ENCODE measurements at regions not wholly inside any gene's neighbourhood (a gene's known extent, or its start where the extent isn't known, plus 50 kb on each side); places are given as distances from the start of the nearest gene placed in this dataset.
A peak's percentile ranks its signal among the peaks of the same experiment; 100 is the strongest.

- no peaks in the 10 kb centered on the region for H3K4me1 ChIP-seq
- no peaks in the 10 kb centered on the region for H3K27me3 ChIP-seq
- H3K36me3 ChIP-seq = no peaks in the 10 kb centered on the region
- H3K9me3 ChIP-seq (replicated peaks) = no peaks in the 10 kb centered on the region
- H3K4me3 ChIP-seq = no peak overlapping the region
- no peak for DNase-seq
- no peak overlapping the region for H3K27ac ChIP-seq
Measured at GRCh38 chr3:94179059-94179458, 116.2 kb downstream of the NSUN3 start.

DNA sequence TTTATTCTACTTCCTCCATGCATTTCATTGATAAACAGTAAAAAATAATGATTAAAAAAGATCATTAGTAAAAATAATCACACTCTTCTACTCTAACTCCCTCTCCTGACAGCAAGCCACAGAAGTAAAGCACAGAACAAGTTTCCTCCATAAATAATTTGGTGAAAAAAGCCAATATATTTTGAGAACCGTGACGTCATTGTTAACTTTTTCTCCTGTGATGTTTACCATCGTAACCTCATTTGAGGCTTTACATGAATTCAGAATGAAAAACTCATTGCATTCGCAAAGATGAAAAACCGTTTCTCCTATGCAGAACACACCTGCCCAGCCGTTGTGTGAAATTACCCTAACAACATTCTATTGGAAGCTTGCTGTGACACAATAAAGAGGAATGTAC lies 120.7 kb downstream of the NSUN3 start:
- H3K9me3 ChIP-seq (replicated peaks) = no peaks in the 10 kb centered on the region

DNA sequence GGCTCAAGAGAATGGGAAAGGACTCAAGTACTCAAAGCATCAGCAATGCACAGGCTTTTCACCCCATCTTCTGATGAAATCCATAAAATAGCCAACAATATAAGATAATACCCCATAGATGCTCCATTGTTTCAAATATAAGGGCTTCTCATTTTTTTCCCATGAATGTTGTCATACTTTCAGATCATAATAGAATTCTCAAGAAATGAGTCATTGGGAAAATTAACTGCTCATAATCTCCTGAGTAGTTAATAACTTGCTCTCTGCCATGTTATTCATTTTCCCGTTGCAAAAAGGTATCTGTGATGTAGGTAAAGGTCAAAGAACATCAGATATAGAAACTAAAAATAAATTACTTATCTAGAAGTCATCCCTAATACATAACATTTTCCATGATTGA lies 121.9 kb downstream of the NSUN3 start:
- no peaks in the 10 kb centered on the region for H3K27me3 ChIP-seq
- no peak overlapping the region for H3K27ac ChIP-seq
- no peaks in the 10 kb centered on the region for H3K9me3 ChIP-seq (replicated peaks)
- H3K4me1 ChIP-seq = no peaks in the 10 kb centered on the region
- DNase-seq = no peak
- no peak overlapping the region for H3K4me3 ChIP-seq
- no peaks in the 10 kb centered on the region for H3K36me3 ChIP-seq

More for the DNA sequence above, 120.7 kb downstream of the NSUN3 start:
- Histone ChIP-seq H3K36me3 (no peaks in the 10 kb centered on the region), H3K27ac (no peak overlapping the region), H3K4me3 (no peak overlapping the region), H3K27me3 (no peaks in the 10 kb centered on the region), H3K4me1 (no peaks in the 10 kb centered on the region)
- DNase-seq = no peak

GRCh38 chr3:94185753-94186152 lies 122.9 kb downstream of the NSUN3 start:
- Histone ChIP-seq H3K27ac (no peak overlapping the region), H3K4me3 (no peak overlapping the region), H3K27me3 (no peaks in the 10 kb centered on the region; the same call in 1 of the 2 replicates), H3K9me3 (replicated peaks) (no peaks in the 10 kb centered on the region), H3K36me3 (no peaks in the 10 kb centered on the region), H3K4me1 (no peaks in the 10 kb centered on the region)
- no peak for DNase-seq

- Histone ChIP-seq H3K27ac (no peak overlapping the region), H3K36me3 (no peaks in the 10 kb centered on the region), H3K9me3 (replicated peaks) (no peaks in the 10 kb centered on the region), H3K27me3 (no peaks in the 10 kb centered on the region; the same call in 1 of the 2 replicates), H3K4me3 (no peak overlapping the region), H3K4me1 (no peaks in the 10 kb centered on the region)
- no peak for DNase-seq
Measured at GRCh38 chr3:94187697-94188096, 124.8 kb downstream of the NSUN3 start.

DNA sequence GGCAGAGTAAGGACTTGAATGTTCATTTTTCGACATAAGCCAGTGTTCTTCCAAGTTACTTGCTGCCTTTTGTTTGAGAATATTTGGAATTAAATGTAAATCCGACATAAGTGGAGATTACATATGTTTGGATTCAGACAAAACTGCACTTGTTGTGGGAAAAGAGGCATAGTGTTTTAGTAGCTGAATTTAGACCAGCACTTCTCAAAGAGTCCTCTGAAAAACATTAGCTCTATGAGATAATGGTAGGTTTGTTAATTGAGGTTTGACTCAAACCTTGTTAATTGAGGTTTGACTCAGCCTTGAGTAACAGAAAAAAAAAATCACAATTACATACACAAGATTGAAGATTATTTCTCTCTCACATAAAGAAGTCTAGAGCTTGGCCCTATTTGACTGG lies 132.5 kb downstream of the NSUN3 start:
- Histone ChIP-seq H3K4me3 (no peak overlapping the region), H3K36me3 (no peaks in the 10 kb centered on the region), H3K9me3 (replicated peaks) (no peaks in the 10 kb centered on the region), H3K27me3 (no peaks in the 10 kb centered on the region), H3K27ac (no peak overlapping the region), H3K4me1 (no peaks in the 10 kb centered on the region)
- DNase-seq = no peak

GRCh38 chr3:94206291-94206690 lies 143.4 kb downstream of the NSUN3 start:
- no peak for DNase-seq
- H3K4me3 ChIP-seq = no peak overlapping the region
- no peaks in the 10 kb centered on the region for H3K27me3 ChIP-seq
- no peaks in the 10 kb centered on the region for H3K9me3 ChIP-seq (replicated peaks)
- H3K36me3 ChIP-seq = no peaks in the 10 kb centered on the region
- H3K4me1 ChIP-seq = no peaks in the 10 kb centered on the region
- no peak overlapping the region for H3K27ac ChIP-seq

DNA sequence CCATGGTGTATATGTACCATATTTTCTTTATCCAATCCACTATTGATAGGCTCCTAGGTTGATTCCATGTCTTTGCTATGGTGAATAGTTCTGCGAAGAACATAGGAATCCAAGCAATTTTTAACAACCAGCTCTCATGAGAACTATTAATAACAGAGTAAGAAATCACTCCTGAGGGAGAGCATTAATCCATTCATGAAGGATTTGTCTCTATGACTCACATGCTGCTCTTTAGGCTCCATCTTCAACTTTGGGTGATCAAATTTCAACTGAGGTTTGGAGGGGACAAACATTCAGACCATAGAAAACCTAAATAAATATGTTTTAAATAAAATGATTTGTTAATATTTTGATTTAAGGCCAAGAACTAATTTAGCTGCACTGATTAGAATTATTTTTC lies 147.4 kb downstream of the NSUN3 start:
- no peaks in the 10 kb centered on the region for H3K36me3 ChIP-seq
- no peaks in the 10 kb centered on the region for H3K4me1 ChIP-seq
- H3K27ac ChIP-seq = no peak overlapping the region
- H3K4me3 ChIP-seq = no peak overlapping the region
- no peaks in the 10 kb centered on the region for H3K27me3 ChIP-seq
- no peaks in the 10 kb centered on the region for H3K9me3 ChIP-seq (replicated peaks)
- DNase-seq = peak in 1 of 2 experiments; percentile 1

DNA sequence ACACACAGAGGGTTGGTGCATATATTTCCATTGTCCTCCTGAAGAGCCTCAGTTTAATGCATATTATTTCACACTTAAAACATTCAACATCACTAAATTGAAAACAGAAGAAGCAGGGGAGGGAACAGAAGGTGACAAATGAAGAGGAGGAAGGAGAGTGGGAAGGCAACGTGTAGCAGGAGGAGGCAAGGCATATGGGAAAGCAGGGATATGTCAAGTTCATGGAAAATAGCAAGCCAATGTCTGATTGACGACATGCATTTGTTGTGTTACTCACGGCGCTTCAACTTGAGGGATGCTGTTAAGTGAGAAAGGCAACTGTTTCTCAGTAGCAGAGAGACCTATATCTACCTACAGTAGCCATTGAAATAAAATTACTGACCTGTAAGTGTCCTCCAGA lies 154.5 kb downstream of the NSUN3 start:
- no peak overlapping the region for H3K27ac ChIP-seq
- H3K4me3 ChIP-seq = no peak overlapping the region
- 0 out of 2 replicates have a peak, but pooled peaks cover 4% of the 10 kb centered on the region for H3K9me3 ChIP-seq (replicated peaks)
- DNase-seq = no peak
- no peaks in the 10 kb centered on the region for H3K4me1 ChIP-seq
- H3K27me3 ChIP-seq = no peaks in the 10 kb centered on the region; the same call in 1 of the 2 replicates
- H3K36me3 ChIP-seq = no peaks in the 10 kb centered on the region

GRCh38 chr3:94220426-94220825 lies 157.6 kb downstream of the NSUN3 start:
- no peak for DNase-seq
- Histone ChIP-seq H3K27ac (no peak overlapping the region), H3K27me3 (no peaks in the 10 kb centered on the region; the same call in 1 of the 2 replicates), H3K4me1 (no peaks in the 10 kb centered on the region; the same call in 1 of the 2 replicates), H3K4me3 (no peak overlapping the region), H3K9me3 (replicated peaks) (0 out of 2 replicates have a peak, but pooled peaks cover 4% of the 10 kb centered on the region), H3K36me3 (no peaks in the 10 kb centered on the region)

DNA sequence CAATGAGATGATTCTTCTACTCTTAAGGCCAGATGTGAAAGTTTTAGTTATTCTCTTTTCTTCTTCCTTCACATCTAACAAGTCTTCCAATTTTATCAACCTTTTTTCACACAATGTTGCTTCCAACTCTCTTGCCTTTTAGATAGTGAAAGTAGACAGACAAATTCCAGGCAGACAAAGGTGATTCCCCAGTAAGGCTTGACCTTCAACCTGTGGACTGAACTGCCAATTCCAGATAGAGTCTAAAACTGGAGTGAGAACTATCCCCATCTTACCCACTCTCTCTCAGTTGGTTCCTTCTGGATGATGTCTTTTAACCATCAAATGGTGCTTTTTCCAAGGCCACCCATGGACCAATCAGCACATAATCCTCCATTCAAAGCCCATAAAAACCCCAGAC lies 159.0 kb downstream of the NSUN3 start:
- no peak for DNase-seq
- Histone ChIP-seq H3K27ac (no peak overlapping the region), H3K27me3 (no peaks in the 10 kb centered on the region), H3K4me1 (peaks cover 4% of the 10 kb centered on the region; the same call in 1 of the 2 replicates), H3K36me3 (no peaks in the 10 kb centered on the region), H3K9me3 (replicated peaks) (0 out of 2 replicates have a peak, but pooled peaks cover 4% of the 10 kb centered on the region), H3K4me3 (no peak overlapping the region)

GRCh38 chr3:94225148-94225865 lies 162.4 kb downstream of the NSUN3 start:
- H3K9me3 ChIP-seq (replicated peaks) = 0 out of 2 replicates have a peak, but pooled peaks cover 4% of the 10 kb centered on the region
- no peaks in the 10 kb centered on the region for H3K27me3 ChIP-seq
- H3K36me3 ChIP-seq = no peaks in the 10 kb centered on the region
- H3K27ac ChIP-seq = peak overlapping the region; percentile 38
- H3K4me1 ChIP-seq = peaks cover 4% of the 10 kb centered on the region; the same call in 1 of the 2 replicates
- DNase-seq = peak in 1 of 2 experiments; percentile 8
- no peak overlapping the region for H3K4me3 ChIP-seq

- Histone ChIP-seq H3K4me3 (0 out of 2 replicates have a peak overlapping the region, but pooled peaks have one; percentile 5), H3K27ac (peak overlapping the region; percentile 38), H3K9me3 (replicated peaks) (0 out of 2 replicates have a peak, but pooled peaks cover 4% of the 10 kb centered on the region), H3K36me3 (no peaks in the 10 kb centered on the region), H3K4me1 (peaks cover 4% of the 10 kb centered on the region; the same call in 1 of the 2 replicates), H3K27me3 (no peaks in the 10 kb centered on the region)
- peak in 1 of 2 experiments; percentile 28 for DNase-seq
Measured at GRCh38 chr3:94226078-94226477, 163.2 kb downstream of the NSUN3 start.

DNA sequence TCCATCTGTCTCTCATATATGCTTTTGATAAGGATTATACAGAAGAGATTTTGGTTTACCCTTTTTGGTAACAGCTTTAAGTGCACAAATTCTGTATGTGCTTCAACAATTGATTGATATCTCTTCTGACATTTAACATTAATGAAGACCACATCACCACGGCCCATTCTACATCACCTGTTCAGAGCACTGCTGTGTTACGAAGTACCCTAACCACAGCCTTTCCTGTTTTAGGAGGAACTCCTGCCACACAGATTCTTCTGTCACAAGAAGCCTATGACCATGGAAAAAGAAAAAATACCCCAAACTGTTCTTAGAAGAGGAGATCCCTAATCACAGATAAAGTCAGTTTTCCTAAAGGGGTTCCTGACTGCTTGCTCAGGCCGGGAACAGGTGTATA lies 170.1 kb downstream of the NSUN3 start:
- Histone ChIP-seq H3K27me3 (no peaks in the 10 kb centered on the region), H3K27ac (no peak overlapping the region), H3K4me3 (no peak overlapping the region), H3K4me1 (no peaks in the 10 kb centered on the region), H3K36me3 (no peaks in the 10 kb centered on the region), H3K9me3 (replicated peaks) (no peaks in the 10 kb centered on the region)
- DNase-seq = no peak

DNA sequence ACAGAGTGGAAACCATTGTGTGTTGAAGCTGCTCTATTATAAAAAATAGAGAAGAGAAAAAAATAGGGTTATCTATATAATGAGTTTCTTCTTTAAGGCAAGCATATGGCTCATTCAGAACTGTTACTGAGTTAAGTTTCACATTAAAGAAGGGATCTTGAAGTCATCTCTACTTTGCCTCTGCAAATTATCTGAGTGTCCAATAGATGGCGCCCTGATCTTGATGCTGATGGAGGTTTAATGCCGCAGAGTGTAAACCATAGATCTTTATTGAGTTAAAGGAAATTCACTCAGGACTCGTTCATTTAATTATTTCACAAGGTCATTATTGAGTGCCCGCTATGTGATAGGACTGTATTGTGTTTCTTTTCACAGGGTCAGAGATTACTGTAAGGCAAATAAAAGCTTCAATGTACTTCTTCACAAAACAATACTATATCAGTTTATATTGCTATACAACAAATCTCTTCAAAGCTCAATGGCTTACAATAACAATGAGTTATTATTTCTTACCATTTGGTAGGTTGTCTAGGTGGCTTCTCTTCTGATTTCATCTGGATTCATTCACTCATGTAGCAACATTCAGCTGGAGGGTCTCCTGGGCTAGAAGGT lies 171.4 kb downstream of the NSUN3 start:
- no peaks in the 10 kb centered on the region for H3K4me1 ChIP-seq
- H3K36me3 ChIP-seq = no peaks in the 10 kb centered on the region
- H3K27me3 ChIP-seq = no peaks in the 10 kb centered on the region
- H3K4me3 ChIP-seq = no peak overlapping the region
- H3K9me3 ChIP-seq (replicated peaks) = no peaks in the 10 kb centered on the region
- peak; percentile 28 to 76 for DNase-seq
- H3K27ac ChIP-seq = no peak overlapping the region

All from SJCRH30 (cell line).